Karpas-422 (cell line): ENCODE measurements at regions not wholly inside any gene's neighbourhood (a gene's known extent, or its start where the extent isn't known, plus 50 kb on each side); places are given as distances from the start of the nearest gene placed in this dataset.

Experiments used
- DNase-seq: peaks from one replicate; pipeline ENCODE4 v3.0.0-alpha.2; 2015
- H2AFZ ChIP-seq: fragments of 200-600 bp; sonication (generic); 2 replicates; pipeline ENCODE4 v1.6.1; 2014; ENCODE audit warnings: antibody characterized with exemption, low read length, mixed read lengths
- H3K27ac ChIP-seq: fragments of 200-600 bp; sonication (generic); 2 replicates; pipeline ENCODE4 v1.5.1; 2014; ENCODE audit warnings: mild to moderate bottlenecking, low read length, moderate library complexity
- H3K27me3 ChIP-seq: fragments of 200-600 bp; sonication (generic); 2 replicates; pipeline ENCODE4 v1.6.1; 2014; ENCODE audit warnings: low read length, mixed read lengths
- H3K36me3 ChIP-seq: fragments of 200-600 bp; sonication (generic); 2 replicates; pipeline ENCODE4 v1.6.1; 2014; ENCODE audit warnings: low read length, mixed read lengths; ENCODE audit not compliant: insufficient read depth
- H3K4me1 ChIP-seq: fragments of 200-600 bp; sonication (generic); 2 replicates; pipeline ENCODE4 v1.6.1; 2014; ENCODE audit warnings: mild to moderate bottlenecking, low read length, mixed read lengths
- H3K4me2 ChIP-seq: fragments of 200-600 bp; sonication (generic); 2 replicates; pipeline ENCODE4 v1.6.1; 2014; ENCODE audit warnings: low read length, low read depth, mild to moderate bottlenecking; ENCODE audit not compliant: poor library complexity, severe bottlenecking
- H3K4me3 ChIP-seq: fragments of 200-600 bp; sonication (generic); 2 replicates; pipeline ENCODE4 v1.5.1; 2014; ENCODE audit warnings: mild to moderate bottlenecking, antibody characterized with exemption, low read length, mixed read lengths
- H3K79me2 ChIP-seq: fragments of 200-600 bp; sonication (generic); 2 replicates; pipeline ENCODE4 v1.6.1; 2014; ENCODE audit warnings: mild to moderate bottlenecking, low read length, mixed read lengths
- H3K9ac ChIP-seq: fragments of 200-600 bp; sonication (generic); 2 replicates; pipeline ENCODE4 v1.6.0; 2014; ENCODE audit warnings: low read length
- H3K9me2 ChIP-seq: fragments of 200-600 bp; sonication (generic), shearing (Covaris generic); replicated peaks from 2 replicates; pipeline ENCODE4 v1.6.0; 2014; ENCODE audit warnings: mild to moderate bottlenecking, low read length, moderate library complexity; ENCODE audit not compliant: insufficient read depth
- H3K9me3 ChIP-seq: fragments of 300-700, 200-600 bp; sonication (generic); 2 replicates; pipeline ENCODE4 v1.6.1; 2014; ENCODE audit warnings: low read length, mixed read lengths
- H4K20me1 ChIP-seq: fragments of 200-600 bp; sonication (generic); 2 replicates; pipeline ENCODE4 v1.6.1; 2014; ENCODE audit warnings: mild to moderate bottlenecking, antibody characterized with exemption, low read length, low read depth; ENCODE audit not compliant: insufficient read depth

GRCh38 chr13:61918841-61919240 is 503.2 kb upstream of the PCDH20 start:
- Histone ChIP-seq H3K79me2 (no peaks in the 10 kb centered on the region), H3K4me1 (no peaks in the 10 kb centered on the region), H3K36me3 (no peaks in the 10 kb centered on the region), H3K9ac (no peak overlapping the region), H4K20me1 (no peaks in the 10 kb centered on the region), H3K4me3 (no peak overlapping the region), H3K27me3 (no peaks in the 10 kb centered on the region), H3K9me3 (no peaks in the 10 kb centered on the region), H2AFZ (no peak overlapping the region), H3K9me2 (no peaks in the 10 kb centered on the region), H3K27ac (no peak overlapping the region), H3K4me2 (no peak overlapping the region)
- no peak for DNase-seq

- no peak for DNase-seq
- Histone ChIP-seq H3K4me1 (no peaks in the 10 kb centered on the region), H3K9ac (no peak overlapping the region), H3K9me3 (no peaks in the 10 kb centered on the region), H3K4me3 (no peak overlapping the region), H3K79me2 (no peaks in the 10 kb centered on the region), H3K4me2 (no peak overlapping the region), H4K20me1 (no peaks in the 10 kb centered on the region), H3K27ac (no peak overlapping the region), H3K9me2 (no peaks in the 10 kb centered on the region), H3K36me3 (no peaks in the 10 kb centered on the region), H3K27me3 (no peaks in the 10 kb centered on the region), H2AFZ (no peak overlapping the region)
These were observed 500.8 kb upstream of the PCDH20 start for GRCh38 chr13:61916483-61916882.

- Histone ChIP-seq H4K20me1 (no peaks in the 10 kb centered on the region), H3K4me1 (no peaks in the 10 kb centered on the region), H3K27me3 (no peaks in the 10 kb centered on the region), H3K27ac (no peak overlapping the region), H3K9ac (no peak overlapping the region), H3K36me3 (no peaks in the 10 kb centered on the region), H3K4me2 (no peak overlapping the region), H3K9me2 (no peaks in the 10 kb centered on the region), H3K9me3 (no peaks in the 10 kb centered on the region), H3K4me3 (no peak overlapping the region), H3K79me2 (no peaks in the 10 kb centered on the region), H2AFZ (no peak overlapping the region)
- DNase-seq, result no peak
These were observed 497.5 kb upstream of the PCDH20 start for GRCh38 chr13:61913183-61913582.

- H3K79me2 ChIP-seq, result no peaks in the 10 kb centered on the region
- H3K4me2 ChIP-seq, result no peak overlapping the region
- H3K27ac ChIP-seq, result no peak overlapping the region
- DNase-seq, result no peak
- H3K4me3 ChIP-seq, result no peak overlapping the region
- H2AFZ ChIP-seq, result no peak overlapping the region
- H3K36me3 ChIP-seq, result no peaks in the 10 kb centered on the region
- H3K27me3 ChIP-seq, result no peaks in the 10 kb centered on the region
- H3K9me2 ChIP-seq, result no peaks in the 10 kb centered on the region
- H4K20me1 ChIP-seq, result no peaks in the 10 kb centered on the region
- no peak overlapping the region for H3K9ac ChIP-seq
- H3K4me1 ChIP-seq, result no peaks in the 10 kb centered on the region
- H3K9me3 ChIP-seq, result no peaks in the 10 kb centered on the region
These were observed 493.4 kb upstream of the PCDH20 start for GRCh38 chr13:61908906-61909615.

- no peak overlapping the region for H3K4me2 ChIP-seq
- H3K9me3 ChIP-seq, result no peaks in the 10 kb centered on the region
- H3K36me3 ChIP-seq, result no peaks in the 10 kb centered on the region
- H3K9me2 ChIP-seq, result no peaks in the 10 kb centered on the region
- no peaks in the 10 kb centered on the region for H3K79me2 ChIP-seq
- no peaks in the 10 kb centered on the region for H3K4me1 ChIP-seq
- DNase-seq, result no peak
- H3K9ac ChIP-seq, result no peak overlapping the region
- no peak overlapping the region for H3K4me3 ChIP-seq
- H3K27ac ChIP-seq, result no peak overlapping the region
- no peak overlapping the region for H2AFZ ChIP-seq
- H3K27me3 ChIP-seq, result no peaks in the 10 kb centered on the region
- H4K20me1 ChIP-seq, result no peaks in the 10 kb centered on the region
These were observed 489.4 kb upstream of the PCDH20 start for GRCh38 chr13:61905054-61905453.

GRCh38 chr13:61901946-61902541 is 486.4 kb upstream of the PCDH20 start:
- no peak for DNase-seq
- H3K36me3 ChIP-seq, result no peaks in the 10 kb centered on the region
- no peaks in the 10 kb centered on the region for H3K79me2 ChIP-seq
- no peak overlapping the region for H3K4me3 ChIP-seq
- no peak overlapping the region for H3K4me2 ChIP-seq
- H3K9me2 ChIP-seq, result no peaks in the 10 kb centered on the region
- no peak overlapping the region for H2AFZ ChIP-seq
- no peak overlapping the region for H3K9ac ChIP-seq
- H3K4me1 ChIP-seq, result no peaks in the 10 kb centered on the region
- H3K9me3 ChIP-seq, result no peaks in the 10 kb centered on the region
- no peaks in the 10 kb centered on the region for H3K27me3 ChIP-seq
- no peaks in the 10 kb centered on the region for H4K20me1 ChIP-seq
- no peak overlapping the region for H3K27ac ChIP-seq

GRCh38 chr13:61900033-61900432 is 484.4 kb upstream of the PCDH20 start:
- Histone ChIP-seq H3K36me3 (no peaks in the 10 kb centered on the region), H3K4me3 (no peak overlapping the region)

GRCh38 chr13:61898207-61898606 is 482.6 kb upstream of the PCDH20 start:
- H3K4me2 ChIP-seq, result no peak overlapping the region
- H3K79me2 ChIP-seq, result no peaks in the 10 kb centered on the region
- no peak overlapping the region for H2AFZ ChIP-seq
- no peak overlapping the region for H3K9ac ChIP-seq
- H3K9me3 ChIP-seq, result no peaks in the 10 kb centered on the region
- no peak for DNase-seq
- H4K20me1 ChIP-seq, result no peaks in the 10 kb centered on the region
- no peak overlapping the region for H3K27ac ChIP-seq
- no peaks in the 10 kb centered on the region for H3K27me3 ChIP-seq
- H3K4me3 ChIP-seq, result no peak overlapping the region
- H3K9me2 ChIP-seq, result no peaks in the 10 kb centered on the region
- H3K36me3 ChIP-seq, result no peaks in the 10 kb centered on the region
- H3K4me1 ChIP-seq, result no peaks in the 10 kb centered on the region

More at GRCh38 chr13:61900033-61900432, 484.4 kb upstream of the PCDH20 start:
- H3K9me3 ChIP-seq, result no peaks in the 10 kb centered on the region
- no peak overlapping the region for H2AFZ ChIP-seq
- H3K9ac ChIP-seq, result no peak overlapping the region
- no peaks in the 10 kb centered on the region for H4K20me1 ChIP-seq
- no peak for DNase-seq
- H3K9me2 ChIP-seq, result no peaks in the 10 kb centered on the region
- no peaks in the 10 kb centered on the region for H3K79me2 ChIP-seq
- no peak overlapping the region for H3K27ac ChIP-seq
- H3K27me3 ChIP-seq, result no peaks in the 10 kb centered on the region
- no peak overlapping the region for H3K4me2 ChIP-seq
- no peaks in the 10 kb centered on the region for H3K4me1 ChIP-seq
